H9 (cell line): ENCODE measurements at regions not wholly inside any gene's neighbourhood (a gene's known extent, or its start where the extent isn't known, plus 50 kb on each side); places are given as distances from the start of the nearest gene placed in this dataset.

Experiments used
- DNase-seq: peaks from one replicate; pipeline ENCODE4 v3.0.0-alpha.2; 2017
- H2AFZ ChIP-seq: one replicate; pipeline ENCODE4 v1.6.1; 2013; ENCODE audit warnings: mild to moderate bottlenecking, low read length, control low read depth, moderate library complexity
- H2AK5ac ChIP-seq: 2 replicates; pipeline ENCODE4 v1.6.1; 2013; ENCODE audit warnings: low read length, control low read depth, mixed read lengths; ENCODE audit not compliant: insufficient read length
- H2BK120ac ChIP-seq: one replicate; pipeline ENCODE4 v1.6.1; 2013; ENCODE audit warnings: low read depth, mild to moderate bottlenecking, low read length, control low read depth, inconsistent platforms; ENCODE audit not compliant: poor library complexity, severe bottlenecking
- H2BK12ac ChIP-seq: 2 replicates; pipeline ENCODE4 v1.6.1; 2013; ENCODE audit warnings: low read length, control low read depth, mixed read lengths, low read depth; ENCODE audit not compliant: insufficient read length
- H2BK15ac ChIP-seq: 2 replicates; pipeline ENCODE4 v1.6.1; 2013; ENCODE audit warnings: low read depth, low read length, control low read depth
- H2BK20ac ChIP-seq: one replicate; pipeline ENCODE4 v1.6.1; 2013; ENCODE audit warnings: low read depth, mild to moderate bottlenecking, low read length, control low read depth, inconsistent platforms; ENCODE audit not compliant: poor library complexity, severe bottlenecking
- H2BK5ac ChIP-seq: 2 replicates; pipeline ENCODE4 v1.6.1; 2013; ENCODE audit warnings: low read length, control low read depth, mixed read lengths; ENCODE audit not compliant: insufficient read length
- H3K14ac ChIP-seq: 2 replicates; pipeline ENCODE4 v1.6.1; 2013; ENCODE audit warnings: low read length, control low read depth; ENCODE audit not compliant: insufficient read depth
- H3K18ac ChIP-seq: 2 replicates; pipeline ENCODE4 v1.6.1; 2013; ENCODE audit warnings: low read depth, mild to moderate bottlenecking, mixed read lengths, low read length, control low read depth; ENCODE audit not compliant: insufficient read length
- H3K23ac ChIP-seq: 2 replicates; pipeline ENCODE4 v1.6.1; 2013; ENCODE audit warnings: low read length, control low read depth, mixed read lengths, low read depth; ENCODE audit not compliant: insufficient read length
- H3K23me2 ChIP-seq: 2 replicates; pipeline ENCODE4 v1.6.1; 2013; ENCODE audit warnings: low read depth, mild to moderate bottlenecking, mixed read lengths, low read length, control low read depth; ENCODE audit not compliant: insufficient read length, poor library complexity, severe bottlenecking
- H3K27ac ChIP-seq: 2 replicates; pipeline ENCODE4 v1.5.1; 2013; ENCODE audit warnings: low read length, control low read depth, mixed read lengths, low read depth; ENCODE audit not compliant: insufficient read length
- H3K27me3 ChIP-seq: 2 replicates; pipeline ENCODE4 v1.6.1; 2013; ENCODE audit warnings: low read length, control low read depth, inconsistent platforms; ENCODE audit not compliant: insufficient read depth
- H3K4ac ChIP-seq: 2 replicates; pipeline ENCODE4 v1.6.1; 2013; ENCODE audit warnings: low read depth, mild to moderate bottlenecking, control low read depth, inconsistent platforms, low read length, moderate library complexity
- H3K4me1 ChIP-seq: 2 replicates; pipeline ENCODE4 v1.6.1; 2013; ENCODE audit warnings: low read length, control low read depth, inconsistent platforms; ENCODE audit not compliant: insufficient read depth
- H3K4me2 ChIP-seq: 2 replicates; pipeline ENCODE4 v1.6.1; 2013; ENCODE audit warnings: low read length, control low read depth, mixed read lengths; ENCODE audit not compliant: insufficient read length, insufficient read depth
- H3K56ac ChIP-seq: 2 replicates; pipeline ENCODE4 v1.6.1; 2013; ENCODE audit warnings: low read depth, mild to moderate bottlenecking, mixed read lengths, low read length, control low read depth; ENCODE audit not compliant: insufficient read length
- H3K79me1 ChIP-seq: 2 replicates; pipeline ENCODE4 v1.6.1; 2013; ENCODE audit warnings: low read depth, mild to moderate bottlenecking, moderate library complexity, low read length, control low read depth, inconsistent platforms; ENCODE audit not compliant: insufficient read depth, poor library complexity, severe bottlenecking
- H3K79me2 ChIP-seq: 2 replicates; pipeline ENCODE4 v1.6.1; 2013; ENCODE audit warnings: low read length, control low read depth, inconsistent platforms; ENCODE audit not compliant: insufficient read depth
- H3K9ac ChIP-seq: 2 replicates; pipeline ENCODE4 v1.6.1; 2013; ENCODE audit warnings: low read length, control low read depth, mixed read lengths; ENCODE audit not compliant: insufficient read length; ENCODE audit errors: extremely low read depth
- H3K9me3 ChIP-seq: one replicate; pipeline ENCODE4 v1.6.1; 2013; ENCODE audit warnings: low read depth, low read length, inconsistent platforms; ENCODE audit not compliant: control insufficient read depth
- H3T11ph ChIP-seq: one replicate; pipeline ENCODE4 v1.6.1; 2013; ENCODE audit warnings: mild to moderate bottlenecking, low read length, control low read depth, inconsistent platforms
- H4K20me1 ChIP-seq: one replicate; pipeline ENCODE4 v1.6.1; 2013; ENCODE audit not compliant: control insufficient read depth, insufficient read length, insufficient read depth
- H4K5ac ChIP-seq: 2 replicates; pipeline ENCODE4 v1.6.1; 2013; ENCODE audit warnings: low read depth, mild to moderate bottlenecking, mixed read lengths, low read length, control low read depth; ENCODE audit not compliant: insufficient read length
- H4K8ac ChIP-seq: replicated peaks from 2 replicates; pipeline ENCODE4 v1.6.1; 2013; ENCODE audit warnings: low read length, control low read depth, mixed read lengths, low read depth; ENCODE audit not compliant: insufficient read length
- H4K91ac ChIP-seq: 2 replicates; pipeline ENCODE4 v1.6.1; 2013; ENCODE audit warnings: low read depth, mild to moderate bottlenecking, moderate library complexity, mixed read lengths, low read length, control low read depth; ENCODE audit not compliant: insufficient read length
- H3K27ac Mint-ChIP-seq, 3 experiments: 2 replicates in 2 of 3; 3 replicates in 1 of 3; pipeline ENCODE4 v1.8.0; 2020 to 2021; ENCODE audit warnings: mixed read lengths in 3 of 3, mild to moderate bottlenecking in 1 of 3, moderate library complexity in 1 of 3
- H3K27me3 Mint-ChIP-seq: 2 replicates; pipeline ENCODE4 v1.8.0; 2021; ENCODE audit warnings: low read depth, mild to moderate bottlenecking, moderate library complexity, mixed read lengths
- H3K36me3 Mint-ChIP-seq, 3 experiments: 2 replicates in 2 of 3; 3 replicates in 1 of 3; pipeline ENCODE4 v1.8.0; 2020 to 2021; ENCODE audit warnings: low read depth in 3 of 3, mixed read lengths in 3 of 3; ENCODE audit not compliant: insufficient read depth in 1 of 3
- H3K4me1 Mint-ChIP-seq, 2 experiments: 2 replicates each; pipeline ENCODE4 v1.8.0; 2020; ENCODE audit warnings: mixed read lengths in 2 of 2
- H3K4me3 Mint-ChIP-seq, 2 experiments: 2 replicates in 1 of 2; 3 replicates in 1 of 2; pipeline ENCODE4 v1.8.0; 2020 to 2021; ENCODE audit warnings: mild to moderate bottlenecking in 2 of 2, mixed read lengths in 2 of 2, moderate library complexity in 1 of 2
- H3K9me3 Mint-ChIP-seq, 2 experiments: 2 replicates in 1 of 2; 3 replicates in 1 of 2; pipeline ENCODE4 v1.8.0; 2020; ENCODE audit warnings: mild to moderate bottlenecking in 2 of 2, mixed read lengths in 2 of 2, moderate library complexity in 1 of 2
- WGBS: extraction: QIAGEN DNeasy Blood & Tissue Kit; methylation state at CpG from one replicate; pipeline ENCODE4 v1.1.7; 2013; ENCODE audit warnings: missing lambda C conversion rate, low lambda C conversion rate, mixed read lengths; ENCODE audit not compliant: insufficient read length; ENCODE audit errors: extremely low coverage; 5-methylcytosine and 5-hydroxymethylcytosine counted together
- TF ChIP-seq, protein P1 (sequence below): fragments of 200-600 bp; sonication (generic); conservative IDR thresholded peaks from 3 replicates; pipeline ENCODE4 v1.8.0; 2021; ENCODE audit warnings: antibody characterized with exemption, mild to moderate bottlenecking

DNA sequence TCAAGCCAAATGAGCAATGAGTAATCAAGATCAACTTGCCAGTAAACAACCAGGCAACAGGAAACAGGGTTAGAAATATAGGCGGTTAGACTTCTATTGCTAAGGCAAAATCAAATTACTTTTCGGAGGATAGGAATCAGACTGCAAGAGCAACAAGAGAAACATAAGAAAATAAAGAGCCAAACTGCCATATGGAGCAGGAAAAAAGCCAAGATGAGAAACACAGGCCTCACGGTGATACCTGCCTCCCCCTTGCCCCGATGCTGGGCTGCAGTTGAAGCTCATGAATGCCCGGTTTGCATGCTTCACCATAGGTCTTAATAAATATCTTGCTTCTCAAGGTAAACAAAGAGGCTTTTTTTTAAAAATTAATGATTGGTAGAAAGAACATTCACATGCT lies 158.4 kb upstream of the MAGEC2 start:
- Histone ChIP-seq H4K20me1 (no peaks in the 10 kb centered on the region), H3K4ac (no peak overlapping the region), H2BK12ac (no peak overlapping the region), H3K14ac (no peak overlapping the region), H2BK15ac (no peak overlapping the region), H2BK20ac (no peak overlapping the region), H2AK5ac (no peak overlapping the region), H3K4me2 (no peak overlapping the region), H4K91ac (no peak overlapping the region), H3K23me2 (no peaks in the 10 kb centered on the region), H3K23ac (no peak overlapping the region), H4K5ac (no peak overlapping the region), H3K9me3 (no peaks in the 10 kb centered on the region), H3K79me1 (no peaks in the 10 kb centered on the region), H3K27ac (no peak overlapping the region), H4K8ac (no peak overlapping the region), H3K56ac (no peak overlapping the region), H3K79me2 (no peaks in the 10 kb centered on the region), H3K9ac (no peak overlapping the region), H3K4me1 (no peaks in the 10 kb centered on the region), H2BK5ac (no peak overlapping the region), H3K27me3 (no peaks in the 10 kb centered on the region), H2AFZ (no peak overlapping the region), H2BK120ac (no peak overlapping the region), H3K18ac (no peak overlapping the region), H3T11ph (no peak overlapping the region)
- no CpG with 5 or more reads among the region's 5 CpGs for WGBS
- H3K27me3 Mint-ChIP-seq: no peaks in the 10 kb centered on the region; the same call in 1 of the 2 replicates
- no peak for DNase-seq
- no peaks in the 10 kb centered on the region for H3K4me1 Mint-ChIP-seq
- H3K4me3 Mint-ChIP-seq: no peak overlapping the region
- H3K9me3 Mint-ChIP-seq: peaks cover 42 to 63% of the 10 kb centered on the region in 2 experiments
- TF ChIP-seq, protein P1, sequence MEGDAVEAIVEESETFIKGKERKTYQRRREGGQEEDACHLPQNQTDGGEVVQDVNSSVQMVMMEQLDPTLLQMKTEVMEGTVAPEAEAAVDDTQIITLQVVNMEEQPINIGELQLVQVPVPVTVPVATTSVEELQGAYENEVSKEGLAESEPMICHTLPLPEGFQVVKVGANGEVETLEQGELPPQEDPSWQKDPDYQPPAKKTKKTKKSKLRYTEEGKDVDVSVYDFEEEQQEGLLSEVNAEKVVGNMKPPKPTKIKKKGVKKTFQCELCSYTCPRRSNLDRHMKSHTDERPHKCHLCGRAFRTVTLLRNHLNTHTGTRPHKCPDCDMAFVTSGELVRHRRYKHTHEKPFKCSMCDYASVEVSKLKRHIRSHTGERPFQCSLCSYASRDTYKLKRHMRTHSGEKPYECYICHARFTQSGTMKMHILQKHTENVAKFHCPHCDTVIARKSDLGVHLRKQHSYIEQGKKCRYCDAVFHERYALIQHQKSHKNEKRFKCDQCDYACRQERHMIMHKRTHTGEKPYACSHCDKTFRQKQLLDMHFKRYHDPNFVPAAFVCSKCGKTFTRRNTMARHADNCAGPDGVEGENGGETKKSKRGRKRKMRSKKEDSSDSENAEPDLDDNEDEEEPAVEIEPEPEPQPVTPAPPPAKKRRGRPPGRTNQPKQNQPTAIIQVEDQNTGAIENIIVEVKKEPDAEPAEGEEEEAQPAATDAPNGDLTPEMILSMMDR: no peak
- H3K27ac Mint-ChIP-seq: peak overlapping the region in 1 of 3 experiments; percentile 72; a peak in 1 of 7 replicates
- no peaks in the 10 kb centered on the region for H3K36me3 Mint-ChIP-seq
